Endothelial cell of umbilical vein (primary cell): ENCODE measurements at regions not wholly inside any gene's neighbourhood (a gene's known extent, or its start where the extent isn't known, plus 50 kb on each side); places are given as distances from the start of the nearest gene placed in this dataset.

Experiments
- BruUV-seq: library from RNA; stranded (reverse); fragments of 400-500 nt; replicated peaks from 2 replicates; lab custom pipeline; 2021; lab: Mats Ljungman, UMichigan
- CTCF ChIA-PET: fragments of 300-600, 350-600 bp; sonication (Branson Sonifier 250); formaldehyde crosslinking; loops from one replicate; lab custom pipeline; 2021; ENCODE audit warnings: antibody characterized with exemption, inconsistent platforms; lab: Charles Lee
- POLR2A ChIA-PET: fragments of 300-600, 350-600 bp; sonication (Branson Sonifier 250); formaldehyde crosslinking; loops from one replicate; lab custom pipeline; 2021; ENCODE audit warnings: antibody characterized with exemption, inconsistent platforms; lab: Charles Lee
- DNase-seq: peaks from one replicate; pipeline ENCODE4 v3.0.0-alpha.2; 2011; ENCODE audit warnings: low read depth, low spot score
- FAIRE-seq: peaks from 2 replicates; lab custom pipeline; 2011; peaks lifted over from hg19 to GRCh38; lab: Jason Lieb, UNC
- H2AFZ ChIP-seq: 2 replicates; pipeline ENCODE4 v1.6.0; 2012; ENCODE audit warnings: low read depth, low read length, control low read depth, inconsistent platforms
- H3K27ac ChIP-seq: 2 replicates; pipeline ENCODE4 v1.5.1; 2011; ENCODE audit warnings: low read depth, mild to moderate bottlenecking, control low read depth, low read length, moderate library complexity; ENCODE audit not compliant: insufficient read depth
- H3K27me3 ChIP-seq, 2 experiments: 2 replicates each; pipeline versions ENCODE4 v1.6.0 to v1.6.1; 2011; ENCODE audit warnings: low read length in 2 of 2, mixed read lengths in 1 of 2; ENCODE audit not compliant: control insufficient read depth in 2 of 2, insufficient read depth in 2 of 2
- H3K36me3 ChIP-seq, 2 experiments: 2 replicates in 1 of 2; 3 replicates in 1 of 2; pipeline ENCODE4 v1.5.1; 2011; ENCODE audit warnings: low read length in 2 of 2, mild to moderate bottlenecking in 1 of 2, moderate library complexity in 1 of 2; ENCODE audit not compliant: control insufficient read depth in 2 of 2, insufficient read depth in 2 of 2; ENCODE audit errors: extremely low read depth in 1 of 2
- H3K4me1 ChIP-seq: 3 replicates; pipeline ENCODE4 v1.5.1; 2011; ENCODE audit warnings: mild to moderate bottlenecking, low read length; ENCODE audit not compliant: control insufficient read depth, insufficient read depth; ENCODE audit errors: extremely low read depth
- H3K4me2 ChIP-seq: 2 replicates; pipeline ENCODE4 v1.6.1; 2011; ENCODE audit warnings: low read length, control low read depth, mixed read lengths; ENCODE audit not compliant: insufficient read depth
- H3K4me3 ChIP-seq, 3 experiments: fragments of 200-600 bp in 1 of 3; sonication (generic), shearing (Covaris generic) in 1 of 3; replicated peaks in 1 of 3; 2 replicates each; pipeline ENCODE4 v1.5.1; 2011 to 2016; ENCODE audit warnings: control low read depth in 3 of 3, low read length in 3 of 3, mild to moderate bottlenecking in 2 of 3, inconsistent platforms in 1 of 3, low read depth in 1 of 3, moderate library complexity in 1 of 3; ENCODE audit not compliant: insufficient read depth in 1 of 3
- H3K79me2 ChIP-seq: 2 replicates; pipeline ENCODE4 v1.6.0; 2012; ENCODE audit warnings: low read length, inconsistent platforms; ENCODE audit not compliant: control insufficient read depth, insufficient read depth
- H3K9ac ChIP-seq: replicated peaks from 2 replicates; pipeline ENCODE3; 2011; ENCODE audit warnings: low read length, control low read depth; ENCODE audit not compliant: insufficient read depth; ENCODE audit errors: extremely low read depth
- H3K9me1 ChIP-seq: replicated peaks from 3 replicates; pipeline ENCODE4 v1.6.0; 2011; ENCODE audit warnings: mild to moderate bottlenecking, low read length; ENCODE audit not compliant: control insufficient read depth, insufficient read depth; ENCODE audit errors: extremely low read depth
- H3K9me3 ChIP-seq: replicated peaks from 2 replicates; pipeline ENCODE4 v1.5.1; 2012; ENCODE audit warnings: low read length, inconsistent platforms; ENCODE audit not compliant: control insufficient read depth, insufficient read depth
- H4K20me1 ChIP-seq: replicated peaks from 2 replicates; pipeline ENCODE3; 2011; ENCODE audit warnings: mild to moderate bottlenecking, low read length; ENCODE audit not compliant: control insufficient read depth, insufficient read depth; ENCODE audit errors: extremely low read depth
- EZH2 ChIP-seq: IDR thresholded peaks from 2 replicates; pipeline ENCODE4 v1.6.1; 2012; ENCODE audit warnings: borderline replicate concordance, low read depth, mild to moderate bottlenecking, moderate library complexity, low read length, inconsistent platforms; ENCODE audit not compliant: severe bottlenecking
- FOS ChIP-seq: IDR thresholded peaks from 2 replicates; pipeline ENCODE4 v1.6.1; 2011; ENCODE audit warnings: mild to moderate bottlenecking, low read length, moderate library complexity, borderline replicate concordance; ENCODE audit not compliant: insufficient read depth
- GATA2 ChIP-seq: IDR thresholded peaks from 2 replicates; pipeline ENCODE4 v1.7.0; 2011; ENCODE audit warnings: low read depth, mild to moderate bottlenecking, moderate library complexity, mixed read lengths, low read length; ENCODE audit not compliant: insufficient read length, insufficient read depth
- JUN ChIP-seq: IDR thresholded peaks from 2 replicates; pipeline ENCODE4 v1.6.1; 2011; ENCODE audit warnings: borderline replicate concordance, low read depth; ENCODE audit not compliant: insufficient read length, insufficient read depth
- MYC ChIP-seq: IDR thresholded peaks from one replicate; pipeline ENCODE4 v1.6.1; 2011; ENCODE audit warnings: mild to moderate bottlenecking, low read depth, low read length
- POLR2A ChIP-seq: IDR thresholded peaks from 2 replicates; pipeline ENCODE4 v1.6.1; 2012; ENCODE audit warnings: low read depth, mild to moderate bottlenecking, control low read depth, low read length
- POLR2AphosphoS5 ChIP-seq: IDR thresholded peaks from 2 replicates; pipeline ENCODE4 v1.6.1; 2012; ENCODE audit warnings: low read depth, mild to moderate bottlenecking, control low read depth, low read length, moderate library complexity; ENCODE audit not compliant: insufficient read depth
- dilution Hi-C: fragments of 300-500 bp; cut with MboI; formaldehyde crosslinking; loops from one replicate; pipeline ENCODE4 v1.15.0; 2019; ENCODE audit warnings: low sequenced_read_pairs; ENCODE audit not compliant: extremely low pct_ligation_motif_present
- intact Hi-C: fragments of 100-400 bp; cut with micrococcal nuclease; formaldehyde crosslinking; loops from one replicate; pipeline ENCODE4 v1.10.0; 2022
- TF ChIP-seq, protein P1 (sequence below), 2 donors: IDR thresholded peaks; 1 replicate in 1 of 2; 2 replicates in 1 of 2; pipeline ENCODE4 v1.5.1; 2011; ENCODE audit warnings: low read length in 2 of 2, mild to moderate bottlenecking in 2 of 2, moderate library complexity in 2 of 2, control low read depth in 1 of 2, inconsistent platforms in 1 of 2, low read depth in 1 of 2; ENCODE audit not compliant: insufficient read depth in 1 of 2; ENCODE audit errors: extremely low read depth in 1 of 2
- TF ChIP-seq, protein P2 (sequence below): IDR thresholded peaks from 2 replicates; pipeline ENCODE4 v1.6.1; 2011; ENCODE audit not compliant: insufficient read depth, insufficient read length

DNA sequence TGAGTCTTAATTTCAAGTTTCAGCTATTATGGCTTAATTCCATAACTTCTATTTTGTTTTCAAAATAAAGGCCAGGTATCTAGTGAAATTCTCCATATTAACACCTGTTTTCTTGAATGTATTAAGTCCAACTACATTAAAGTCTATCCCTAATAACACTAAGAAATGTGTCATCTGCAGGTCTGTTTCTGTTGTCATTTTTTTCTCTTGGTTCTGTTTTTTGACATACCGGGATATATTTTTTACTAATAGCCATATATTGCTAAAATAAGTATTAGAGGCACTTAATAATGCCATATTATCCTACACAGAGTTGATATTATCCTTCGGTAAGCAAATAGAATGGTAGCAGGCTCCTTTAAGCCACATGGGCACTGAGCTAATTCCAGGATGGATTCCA, 176.0 kb upstream of the MPPED2 start:
- H2AFZ ChIP-seq, result no peak overlapping the region
- no peaks in the 10 kb centered on the region for H3K36me3 ChIP-seq
- FAIRE-seq (no peak), DNase-seq (no peak)
- CTCF ChIA-PET, result no interaction called here
- dilution Hi-C loops, result no loop called here
- no peak overlapping the region for H3K27ac ChIP-seq
- no peaks in the 10 kb centered on the region for H3K9me3 ChIP-seq
- TF ChIP-seq FOS (no peak), POLR2A (no peak), EZH2 (no peak), JUN (no peak), GATA2 (no peak), POLR2AphosphoS5 (no peak), MYC (no peak)
- TF ChIP-seq, protein P1, sequence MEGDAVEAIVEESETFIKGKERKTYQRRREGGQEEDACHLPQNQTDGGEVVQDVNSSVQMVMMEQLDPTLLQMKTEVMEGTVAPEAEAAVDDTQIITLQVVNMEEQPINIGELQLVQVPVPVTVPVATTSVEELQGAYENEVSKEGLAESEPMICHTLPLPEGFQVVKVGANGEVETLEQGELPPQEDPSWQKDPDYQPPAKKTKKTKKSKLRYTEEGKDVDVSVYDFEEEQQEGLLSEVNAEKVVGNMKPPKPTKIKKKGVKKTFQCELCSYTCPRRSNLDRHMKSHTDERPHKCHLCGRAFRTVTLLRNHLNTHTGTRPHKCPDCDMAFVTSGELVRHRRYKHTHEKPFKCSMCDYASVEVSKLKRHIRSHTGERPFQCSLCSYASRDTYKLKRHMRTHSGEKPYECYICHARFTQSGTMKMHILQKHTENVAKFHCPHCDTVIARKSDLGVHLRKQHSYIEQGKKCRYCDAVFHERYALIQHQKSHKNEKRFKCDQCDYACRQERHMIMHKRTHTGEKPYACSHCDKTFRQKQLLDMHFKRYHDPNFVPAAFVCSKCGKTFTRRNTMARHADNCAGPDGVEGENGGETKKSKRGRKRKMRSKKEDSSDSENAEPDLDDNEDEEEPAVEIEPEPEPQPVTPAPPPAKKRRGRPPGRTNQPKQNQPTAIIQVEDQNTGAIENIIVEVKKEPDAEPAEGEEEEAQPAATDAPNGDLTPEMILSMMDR (IDR thresholded peaks at IDR 0.05; ENCODE audit: extremely low read depth in 1 of 2, insufficient read depth in 1 of 2, low read depth in 1 of 2, low read length in 2 of 2), result no peak
- TF ChIP-seq, protein P2, sequence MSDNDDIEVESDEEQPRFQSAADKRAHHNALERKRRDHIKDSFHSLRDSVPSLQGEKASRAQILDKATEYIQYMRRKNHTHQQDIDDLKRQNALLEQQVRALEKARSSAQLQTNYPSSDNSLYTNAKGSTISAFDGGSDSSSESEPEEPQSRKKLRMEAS, result no peak
- H3K79me2 ChIP-seq, result no peaks in the 10 kb centered on the region
- no peak overlapping the region for H3K4me3 ChIP-seq
- H3K9me1 ChIP-seq, result no peaks in the 10 kb centered on the region
- intact Hi-C loops, result no loop called here
- POLR2A ChIA-PET, result no interaction called here
- no TSS peak for BruUV-seq
- peaks cover 9% of the 10 kb centered on the region for H3K4me1 ChIP-seq
- H3K9ac ChIP-seq, result no peak overlapping the region
- H3K4me2 ChIP-seq, result no peak overlapping the region
- H4K20me1 ChIP-seq, result no peaks in the 10 kb centered on the region
- H3K27me3 ChIP-seq, result no peaks in the 10 kb centered on the region
